Uterus (tissue), 3 donors: ENCODE measurements at regions not wholly inside any gene's neighbourhood (a gene's known extent, or its start where the extent isn't known, plus 50 kb on each side); places are given as distances from the start of the nearest gene placed in this dataset.

Experiments used
- DNase-seq, 2 donors: peaks; one replicate each; pipeline ENCODE4 v3.0.0-alpha.2; 2019 to 2020
- H3K27ac ChIP-seq, 2 donors: fragments of 200-600 bp; sonication (generic); 1 replicate in 1 of 2; 2 replicates in 1 of 2; pipeline ENCODE4 v1.5.1; 2016 to 2018
- H3K27me3 ChIP-seq, 2 donors: fragments of 200-600 bp; sonication (generic); one replicate each; pipeline ENCODE4 v1.5.1; 2018 to 2019; ENCODE audit warnings: control low read depth in 1 of 2
- H3K36me3 ChIP-seq, 2 donors: fragments of 200-600 bp; sonication (generic); one replicate each; pipeline ENCODE4 v1.5.1; 2019; ENCODE audit warnings: control low read depth in 1 of 2
- H3K4me1 ChIP-seq, 2 donors: fragments of 200-600 bp; sonication (generic); one replicate each; pipeline ENCODE4 v1.5.1; 2018 to 2019; ENCODE audit warnings: control low read depth in 1 of 2
- H3K4me3 ChIP-seq, 2 donors: fragments of 200-600 bp; sonication (generic); 1 replicate in 1 of 2; 2 replicates in 1 of 2; pipeline ENCODE4 v1.5.1; 2018 to 2019; ENCODE audit warnings: mild to moderate bottlenecking in 1 of 2
- H3K9me3 ChIP-seq, 2 donors: fragments of 200-600 bp; sonication (generic); one replicate each; pipeline ENCODE4 v1.5.1; 2019; ENCODE audit warnings: control low read depth in 1 of 2
- POLR2A ChIP-seq, 2 donors: fragments of 450-650 bp; IDR thresholded peaks; one replicate each; pipeline ENCODE4 v1.6.1; 2016; ENCODE audit warnings: antibody characterized with exemption in 2 of 2, mild to moderate bottlenecking in 1 of 2, moderate library complexity in 1 of 2
- intact Hi-C: fragments of 100-400 bp; cut with DNase I; formaldehyde crosslinking; loops from one replicate; pipeline ENCODE4 v1.15.1; 2023; ENCODE audit warnings: low total_unique reads
- TF ChIP-seq, protein P1 (sequence below), 4 experiments: fragments of 200-600 bp in 2 of 4; fragments of 450-650 bp in 2 of 4; sonication (generic) in 2 of 4; IDR thresholded peaks; one replicate each; pipeline ENCODE4 v1.5.1; 2016 to 2019; ENCODE audit warnings: antibody characterized with exemption in 4 of 4, mild to moderate bottlenecking in 2 of 4, moderate library complexity in 1 of 4
- donor health status: DM: yes; HTN: yes; CAD: no.

DNA sequence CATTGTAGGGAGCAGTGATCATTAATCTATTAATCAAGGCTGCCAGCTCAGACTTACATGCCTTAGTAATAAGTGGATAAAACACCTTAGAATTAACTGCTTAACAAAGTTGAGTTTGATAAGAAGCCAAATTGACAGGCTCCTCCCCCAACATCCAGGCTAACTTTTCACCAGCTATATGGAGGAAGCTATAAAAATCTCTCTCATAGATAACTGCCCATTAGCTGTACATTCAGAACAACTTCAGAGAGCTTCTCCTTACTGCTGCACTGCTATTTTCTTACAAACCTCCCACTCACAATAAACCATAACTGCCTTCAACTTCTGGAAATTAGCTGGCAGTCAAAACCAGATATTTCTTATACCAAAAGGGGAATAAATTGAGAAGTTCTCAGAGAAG is 364.1 kb downstream of the PRELID2 start:
- intact Hi-C loops = no loop called here
- Histone ChIP-seq H3K27ac (no peak overlapping the region), H3K9me3 (no peaks in the 10 kb centered on the region), H3K4me3 (no peak overlapping the region), H3K4me1 (no peaks in the 10 kb centered on the region), H3K36me3 (no peaks in the 10 kb centered on the region), H3K27me3 (no peaks in the 10 kb centered on the region)
- no peak for DNase-seq
- TF ChIP-seq POLR2A (IDR thresholded peaks at IDR 0.05) = no peak
- TF ChIP-seq, protein P1, sequence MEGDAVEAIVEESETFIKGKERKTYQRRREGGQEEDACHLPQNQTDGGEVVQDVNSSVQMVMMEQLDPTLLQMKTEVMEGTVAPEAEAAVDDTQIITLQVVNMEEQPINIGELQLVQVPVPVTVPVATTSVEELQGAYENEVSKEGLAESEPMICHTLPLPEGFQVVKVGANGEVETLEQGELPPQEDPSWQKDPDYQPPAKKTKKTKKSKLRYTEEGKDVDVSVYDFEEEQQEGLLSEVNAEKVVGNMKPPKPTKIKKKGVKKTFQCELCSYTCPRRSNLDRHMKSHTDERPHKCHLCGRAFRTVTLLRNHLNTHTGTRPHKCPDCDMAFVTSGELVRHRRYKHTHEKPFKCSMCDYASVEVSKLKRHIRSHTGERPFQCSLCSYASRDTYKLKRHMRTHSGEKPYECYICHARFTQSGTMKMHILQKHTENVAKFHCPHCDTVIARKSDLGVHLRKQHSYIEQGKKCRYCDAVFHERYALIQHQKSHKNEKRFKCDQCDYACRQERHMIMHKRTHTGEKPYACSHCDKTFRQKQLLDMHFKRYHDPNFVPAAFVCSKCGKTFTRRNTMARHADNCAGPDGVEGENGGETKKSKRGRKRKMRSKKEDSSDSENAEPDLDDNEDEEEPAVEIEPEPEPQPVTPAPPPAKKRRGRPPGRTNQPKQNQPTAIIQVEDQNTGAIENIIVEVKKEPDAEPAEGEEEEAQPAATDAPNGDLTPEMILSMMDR (IDR thresholded peaks at IDR 0.05) = no peak

DNA sequence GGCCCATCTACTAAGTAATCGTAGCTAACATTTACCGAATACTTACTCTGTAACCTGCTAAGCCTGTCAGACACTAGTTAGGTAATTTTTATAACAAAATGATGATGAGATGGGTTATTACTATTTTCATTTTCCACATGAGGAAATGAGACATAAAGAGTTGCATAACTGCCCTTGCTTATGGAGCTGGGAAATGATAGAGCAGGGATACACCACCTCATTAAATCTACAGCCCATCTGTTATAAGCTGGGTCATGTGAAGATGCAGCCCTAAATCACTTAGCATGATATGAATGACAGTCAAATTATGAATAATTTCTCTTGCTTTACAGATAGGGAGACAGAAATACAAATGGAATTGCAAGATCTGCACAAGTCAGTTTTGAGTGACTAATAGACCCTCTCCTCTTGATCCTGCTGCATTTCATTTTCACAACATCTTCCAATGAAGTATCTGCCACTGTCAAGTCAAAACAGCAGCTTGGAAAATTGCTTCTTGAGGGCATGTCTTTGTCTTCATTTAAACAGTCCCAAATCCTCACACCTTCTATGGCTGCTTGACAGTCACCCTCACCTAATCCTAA is 364.7 kb downstream of the PRELID2 start:
- no peak for DNase-seq
- Histone ChIP-seq H3K9me3 (no peaks in the 10 kb centered on the region), H3K36me3 (no peaks in the 10 kb centered on the region), H3K4me1 (no peaks in the 10 kb centered on the region), H3K27ac (no peak overlapping the region), H3K4me3 (no peak overlapping the region), H3K27me3 (no peaks in the 10 kb centered on the region)
- intact Hi-C loops = no loop called here
- TF ChIP-seq, protein P1 (IDR thresholded peaks at IDR 0.05) = no peak
- no peak for TF ChIP-seq POLR2A (IDR thresholded peaks at IDR 0.05)

DNA sequence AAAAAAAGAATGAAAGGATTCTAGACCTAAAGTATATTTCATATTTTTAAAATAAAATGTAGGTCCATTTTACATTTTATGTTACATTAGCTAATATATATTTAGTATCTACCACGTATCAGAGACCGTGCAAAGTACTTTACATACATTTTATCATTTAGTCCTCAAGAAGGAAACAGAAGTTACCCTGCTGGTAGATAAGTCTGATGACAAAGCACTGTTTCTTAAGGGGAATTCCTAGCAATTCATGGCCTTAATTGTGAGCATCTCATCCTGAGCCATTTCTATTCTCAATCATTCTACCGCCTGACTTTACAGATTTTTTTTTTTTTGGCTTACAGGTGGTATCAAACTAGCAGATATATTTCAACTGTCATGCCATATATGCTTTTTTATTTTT is 367.7 kb downstream of the PRELID2 start:
- Histone ChIP-seq H3K36me3 (no peaks in the 10 kb centered on the region), H3K27ac (no peak overlapping the region), H3K4me1 (no peaks in the 10 kb centered on the region), H3K4me3 (no peak overlapping the region), H3K27me3 (no peaks in the 10 kb centered on the region), H3K9me3 (no peaks in the 10 kb centered on the region)
- no peak for DNase-seq
- no peak for TF ChIP-seq POLR2A (IDR thresholded peaks at IDR 0.05)
- TF ChIP-seq, protein P1 (IDR thresholded peaks at IDR 0.05) = no peak
- intact Hi-C loops = no loop called here

DNA sequence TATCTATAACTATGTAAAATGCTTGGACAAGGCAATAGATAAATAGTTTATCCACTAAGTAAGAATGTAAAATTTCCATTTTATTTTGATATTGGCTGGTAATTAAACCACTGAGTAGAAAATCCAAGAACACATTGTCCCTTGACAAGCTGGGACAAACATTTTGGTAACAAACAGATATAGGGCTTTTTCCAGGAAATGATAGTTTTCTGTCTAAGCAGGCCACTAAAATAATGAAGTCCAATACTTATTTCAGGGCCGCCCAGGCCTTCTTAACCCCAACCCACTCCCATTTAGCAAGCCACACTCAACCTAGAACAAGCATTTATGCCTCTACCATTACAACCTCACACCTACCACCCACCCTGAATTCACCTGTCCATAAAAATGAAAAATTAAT is 368.6 kb downstream of the PRELID2 start:
- no peaks in the 10 kb centered on the region for H3K9me3 ChIP-seq
- TF ChIP-seq, protein P1 (IDR thresholded peaks at IDR 0.05) = no peak
- no peaks in the 10 kb centered on the region for H3K27me3 ChIP-seq
- no peaks in the 10 kb centered on the region for H3K4me1 ChIP-seq
- intact Hi-C loops = no loop called here
- H3K36me3 ChIP-seq = no peaks in the 10 kb centered on the region
- DNase-seq = no peak
- no peak overlapping the region for H3K4me3 ChIP-seq
- no peak overlapping the region for H3K27ac ChIP-seq

DNA sequence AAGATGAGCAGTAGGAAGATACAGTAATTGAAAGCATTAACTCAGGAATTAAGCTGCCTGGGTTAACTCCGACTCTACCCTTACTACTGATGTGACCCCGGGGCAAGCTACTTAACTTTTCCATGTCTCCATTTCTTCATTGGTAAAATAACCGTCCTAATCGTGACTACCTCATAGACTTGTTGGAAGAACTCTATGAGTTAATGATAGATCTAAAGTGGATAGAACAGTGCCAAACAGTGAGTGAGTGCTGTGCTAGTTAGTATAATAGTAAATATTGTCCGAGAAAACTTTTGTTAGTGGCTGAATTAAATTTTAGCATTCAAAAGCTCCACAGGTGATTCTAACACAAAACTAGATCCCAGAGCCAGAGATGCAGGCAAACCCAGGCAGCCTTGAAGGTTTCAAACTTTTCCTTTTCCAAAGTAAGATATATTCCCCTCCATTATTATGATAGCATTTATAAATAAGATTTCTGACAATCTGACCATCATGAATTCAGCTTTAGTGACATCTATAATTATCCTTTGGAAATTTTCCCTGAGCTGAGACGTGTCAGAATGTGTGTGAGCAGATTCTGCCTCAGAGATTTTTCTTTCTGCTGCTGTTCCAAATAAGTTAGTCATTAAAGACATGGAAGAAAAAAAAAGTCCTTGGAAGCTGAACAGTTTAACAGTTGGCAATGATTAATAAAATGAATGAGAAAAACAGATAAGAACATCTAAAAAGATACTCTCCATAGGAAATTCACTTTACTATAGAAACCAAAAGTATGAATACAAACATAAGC is 369.5 kb downstream of the PRELID2 start:
- Histone ChIP-seq H3K27ac (no peak overlapping the region), H3K9me3 (no peaks in the 10 kb centered on the region), H3K27me3 (no peaks in the 10 kb centered on the region), H3K36me3 (no peaks in the 10 kb centered on the region), H3K4me3 (no peak overlapping the region), H3K4me1 (no peaks in the 10 kb centered on the region)
- intact Hi-C loops = no loop called here
- DNase-seq = no peak
- TF ChIP-seq, protein P1 (IDR thresholded peaks at IDR 0.05) = no peak
- TF ChIP-seq POLR2A (IDR thresholded peaks at IDR 0.05) = no peak
